Stimulated activated CD8-positive, alpha-beta memory T cell treated with anti-CD3 and anti-CD28 coated beads, Interleukin-12 subunit alpha, Interleukin-12 subunit beta, amount 100 ng/mL, for 24 hours (primary cell): ENCODE measurements at regions not wholly inside any gene's neighbourhood (a gene's known extent, or its start where the extent isn't known, plus 50 kb on each side); places are given as distances from the start of the nearest gene placed in this dataset.
"Not testable (repeated sequence)": the region's sequence is repeated elsewhere in the genome, so short reads cannot be mapped to it uniquely, and the experiment has no call there.

Source experiments
- DNase-seq: peaks from one replicate; pipeline ENCODE4 v3.0.0-alpha.2; 2020; ENCODE audit errors: extremely low read depth

GRCh38 chr6:144615870-144616269 lies 330.7 kb downstream of the UTRN start:
- no peak for DNase-seq

GRCh38 chr6:144617191-144617590 lies 332.1 kb downstream of the UTRN start:
- no peak for DNase-seq

GRCh38 chr6:144617708-144618107 lies 332.6 kb downstream of the UTRN start:
- no peak for DNase-seq

- no peak for DNase-seq
Measured at GRCh38 chr6:144619966-144620365, 334.8 kb downstream of the UTRN start.

- no peak for DNase-seq
Measured at GRCh38 chr6:144621332-144621731, 336.2 kb downstream of the UTRN start.

- no peak for DNase-seq
Measured at GRCh38 chr6:144624246-144624645, 339.1 kb downstream of the UTRN start.

GRCh38 chr6:144624716-144625115 lies 339.6 kb downstream of the UTRN start:
- DNase-seq: no peak

- no peak for DNase-seq
Measured at GRCh38 chr6:144630857-144631256, 345.7 kb downstream of the UTRN start.

- no peak for DNase-seq
Measured at GRCh38 chr6:144632266-144632665, 347.1 kb downstream of the UTRN start.

- no peak for DNase-seq
Measured at GRCh38 chr6:144633886-144634285, 348.8 kb downstream of the UTRN start.

- no peak for DNase-seq
Measured at GRCh38 chr6:144634371-144634770, 349.2 kb downstream of the UTRN start.

GRCh38 chr6:144635051-144635450 lies 349.9 kb downstream of the UTRN start:
- DNase-seq: no peak

GRCh38 chr6:144636025-144636424 lies 350.9 kb downstream of the UTRN start:
- not testable (repeated sequence) for DNase-seq

GRCh38 chr6:144637541-144637940 lies 352.4 kb downstream of the UTRN start:
- DNase-seq: no peak

GRCh38 chr6:144639654-144640053 lies 354.5 kb downstream of the UTRN start:
- no peak for DNase-seq

GRCh38 chr6:144641286-144641685 lies 356.2 kb downstream of the UTRN start:
- no peak for DNase-seq

- no peak for DNase-seq
Measured at GRCh38 chr6:144644776-144645175, 359.6 kb downstream of the UTRN start.

- no peak for DNase-seq
Measured at GRCh38 chr6:144646093-144647056, 361.2 kb downstream of the UTRN start.

- DNase-seq: no peak
Measured at GRCh38 chr6:144647406-144647964, 362.4 kb downstream of the UTRN start.

GRCh38 chr6:144647971-144648651 lies 363.0 kb downstream of the UTRN start:
- DNase-seq: no peak

- no peak for DNase-seq
Measured at GRCh38 chr6:144649085-144649484, 363.9 kb downstream of the UTRN start.

GRCh38 chr6:144651234-144651633 lies 366.1 kb downstream of the UTRN start:
- no peak for DNase-seq
